ENCODE measurements at regions not wholly inside any gene's neighbourhood (a gene's known extent, or its start where the extent isn't known, plus 50 kb on each side); places are given as distances from the start of the nearest gene placed in this dataset.
"Not testable (repeated sequence)": the region's sequence is repeated elsewhere in the genome, so short reads cannot be mapped to it uniquely, and the experiment has no call there.

DNA sequence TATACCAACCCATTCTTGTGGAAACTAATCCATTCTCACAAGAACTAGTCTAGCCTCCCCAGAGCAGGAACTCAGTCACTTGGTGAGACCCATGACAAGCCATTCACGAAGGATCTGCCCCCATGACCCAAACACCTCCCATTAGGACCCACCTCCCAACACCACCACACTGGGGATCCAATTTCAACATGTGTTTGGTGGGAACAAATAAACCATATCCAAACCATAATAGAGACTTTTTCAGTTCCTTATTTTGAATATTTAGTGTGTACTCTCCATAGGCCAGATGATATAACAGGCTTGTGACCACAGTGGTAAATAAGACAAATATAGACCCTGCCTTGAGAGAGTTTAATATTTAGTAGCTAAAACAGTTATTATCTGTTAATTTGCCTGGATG, 227.5 kb upstream of the SERP2 start:
- no peak overlapping the region for H3K27ac ChIP-seq
- no peaks in the 10 kb centered on the region for H3K36me3 ChIP-seq
- FAIRE-seq = no peak
- H3K4me3 ChIP-seq = no peak overlapping the region
- WGBS, 2 donors = 93 to 96% methylated on average over 1 of the region's 1 CpG
- no peak for DNase-seq
- H3K27me3 ChIP-seq = no peaks in the 10 kb centered on the region
- no peaks in the 10 kb centered on the region for H3K9me3 ChIP-seq
- peaks cover 2 to 3% (median 2%) of the 10 kb centered on the region in 3 donors for H3K4me1 ChIP-seq
- no peak for ATAC-seq
- intact Hi-C loops (cut with DNase I) = no loop called here
- TF ChIP-seq, protein P1, sequence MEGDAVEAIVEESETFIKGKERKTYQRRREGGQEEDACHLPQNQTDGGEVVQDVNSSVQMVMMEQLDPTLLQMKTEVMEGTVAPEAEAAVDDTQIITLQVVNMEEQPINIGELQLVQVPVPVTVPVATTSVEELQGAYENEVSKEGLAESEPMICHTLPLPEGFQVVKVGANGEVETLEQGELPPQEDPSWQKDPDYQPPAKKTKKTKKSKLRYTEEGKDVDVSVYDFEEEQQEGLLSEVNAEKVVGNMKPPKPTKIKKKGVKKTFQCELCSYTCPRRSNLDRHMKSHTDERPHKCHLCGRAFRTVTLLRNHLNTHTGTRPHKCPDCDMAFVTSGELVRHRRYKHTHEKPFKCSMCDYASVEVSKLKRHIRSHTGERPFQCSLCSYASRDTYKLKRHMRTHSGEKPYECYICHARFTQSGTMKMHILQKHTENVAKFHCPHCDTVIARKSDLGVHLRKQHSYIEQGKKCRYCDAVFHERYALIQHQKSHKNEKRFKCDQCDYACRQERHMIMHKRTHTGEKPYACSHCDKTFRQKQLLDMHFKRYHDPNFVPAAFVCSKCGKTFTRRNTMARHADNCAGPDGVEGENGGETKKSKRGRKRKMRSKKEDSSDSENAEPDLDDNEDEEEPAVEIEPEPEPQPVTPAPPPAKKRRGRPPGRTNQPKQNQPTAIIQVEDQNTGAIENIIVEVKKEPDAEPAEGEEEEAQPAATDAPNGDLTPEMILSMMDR (IDR thresholded peaks at IDR 0.05) = no peak

DNA sequence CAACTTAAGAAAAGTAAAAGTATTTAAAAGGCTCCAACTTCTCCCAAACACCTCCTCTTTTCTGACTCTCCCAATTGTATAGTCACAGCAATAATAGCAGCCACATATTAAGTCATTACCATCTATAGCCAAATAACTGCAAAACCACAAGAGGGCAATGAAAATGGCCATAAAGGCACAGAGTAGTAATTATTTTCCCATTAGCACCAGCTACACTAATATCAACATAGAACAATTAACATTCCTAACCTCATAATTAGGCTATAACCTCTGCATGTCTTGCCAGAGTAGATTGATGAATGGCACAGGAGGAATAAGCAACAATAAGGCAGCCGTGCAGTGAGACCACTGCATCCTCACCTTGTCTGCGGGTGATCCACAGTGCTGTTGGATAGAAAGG, 226.4 kb upstream of the SERP2 start:
- no peak overlapping the region for H3K4me3 ChIP-seq
- DNase-seq = no peak
- no peaks in the 10 kb centered on the region for H3K9me3 ChIP-seq
- intact Hi-C loops (cut with DNase I) = no loop called here
- H3K36me3 ChIP-seq = no peaks in the 10 kb centered on the region
- H3K27ac ChIP-seq = no peak overlapping the region
- FAIRE-seq = no peak
- no peak for ATAC-seq
- H3K4me1 ChIP-seq = no peaks in the 10 kb centered on the region
- 86 to 95% methylated on average over 2 of the region's 2 CpGs for WGBS, 2 donors
- H3K27me3 ChIP-seq = no peaks in the 10 kb centered on the region
- TF ChIP-seq, protein P1 (IDR thresholded peaks at IDR 0.05) = no peak

DNA sequence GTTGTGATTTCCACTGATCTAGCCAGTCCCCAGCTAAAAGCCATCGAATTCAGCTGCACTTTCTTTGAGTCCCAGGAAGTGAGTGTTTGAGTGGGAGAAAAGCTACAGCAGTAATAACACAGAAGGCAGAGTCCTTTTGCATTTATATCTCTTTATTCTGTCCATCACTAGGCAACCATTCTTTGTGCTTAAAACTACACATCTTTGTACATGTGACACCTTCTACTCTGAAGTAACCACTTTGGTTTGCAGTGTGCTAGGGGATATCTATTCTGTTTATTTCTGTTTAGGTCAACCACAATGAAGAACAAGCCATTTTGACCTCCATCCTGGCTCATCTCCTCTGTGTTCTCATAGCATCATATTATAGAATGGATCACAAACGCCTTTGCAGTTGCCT, 226.0 kb upstream of the SERP2 start:
- 68 to 76% methylated on average over 2 of the region's 2 CpGs for WGBS, 2 donors

DNA sequence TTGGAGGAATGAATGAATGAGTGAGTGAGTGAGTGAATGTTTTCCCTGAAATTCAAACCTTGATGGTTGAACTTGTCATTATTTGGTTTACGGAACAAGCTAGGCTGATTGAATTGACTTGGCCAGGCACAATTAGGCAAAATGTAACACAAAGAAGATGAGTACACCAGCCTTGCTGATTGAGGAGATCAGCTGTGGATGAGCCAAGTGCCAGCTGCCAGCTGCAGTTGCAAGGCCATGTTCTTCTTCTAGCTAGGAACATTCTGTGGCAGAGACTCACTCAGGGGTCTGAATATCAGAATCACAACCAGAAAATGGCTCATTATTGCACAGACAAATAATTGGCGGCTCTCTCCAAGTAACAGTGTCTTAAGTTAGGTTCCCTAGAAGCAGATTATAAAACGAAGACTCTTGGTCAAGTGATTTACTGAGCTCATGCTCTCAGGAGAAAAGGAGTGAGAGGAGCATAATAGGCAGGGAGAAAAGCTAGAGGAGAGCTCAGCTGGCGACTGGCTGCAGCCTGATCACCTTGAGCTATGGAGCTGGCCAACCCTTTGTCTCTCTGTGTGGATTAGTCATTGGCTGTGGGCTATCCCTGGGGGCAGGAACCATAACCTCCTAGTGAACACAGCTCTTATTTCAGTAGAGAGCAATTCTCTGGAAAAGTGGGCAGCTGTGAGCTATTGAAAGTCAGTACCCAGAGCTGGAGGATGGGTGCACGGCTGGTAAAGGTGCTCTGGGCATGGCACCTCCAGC, 225.3 kb upstream of the SERP2 start:
- Histone ChIP-seq H3K4me1 (no peaks in the 10 kb centered on the region), H3K27me3 (no peaks in the 10 kb centered on the region), H3K9me3 (no peaks in the 10 kb centered on the region), H3K4me3 (no peak overlapping the region), H3K27ac (no peak overlapping the region), H3K36me3 (no peaks in the 10 kb centered on the region)
- ATAC-seq = no peak
- no peak for DNase-seq
- WGBS, 2 donors = 86 to 91% methylated on average over 5 of the region's 5 CpGs
- no peak for FAIRE-seq
- intact Hi-C loops (cut with DNase I) = no loop called here
- TF ChIP-seq, protein P1 (IDR thresholded peaks at IDR 0.05) = no peak

More for the DNA sequence above, 226.0 kb upstream of the SERP2 start:
- ATAC-seq = no peak
- Histone ChIP-seq H3K4me3 (no peak overlapping the region), H3K27ac (no peak overlapping the region), H3K4me1 (no peaks in the 10 kb centered on the region), H3K9me3 (no peaks in the 10 kb centered on the region), H3K36me3 (no peaks in the 10 kb centered on the region), H3K27me3 (no peaks in the 10 kb centered on the region)
- no peak for FAIRE-seq
- TF ChIP-seq, protein P1 (IDR thresholded peaks at IDR 0.05) = no peak
- intact Hi-C loops (cut with DNase I) = no loop called here
- no peak for DNase-seq

DNA sequence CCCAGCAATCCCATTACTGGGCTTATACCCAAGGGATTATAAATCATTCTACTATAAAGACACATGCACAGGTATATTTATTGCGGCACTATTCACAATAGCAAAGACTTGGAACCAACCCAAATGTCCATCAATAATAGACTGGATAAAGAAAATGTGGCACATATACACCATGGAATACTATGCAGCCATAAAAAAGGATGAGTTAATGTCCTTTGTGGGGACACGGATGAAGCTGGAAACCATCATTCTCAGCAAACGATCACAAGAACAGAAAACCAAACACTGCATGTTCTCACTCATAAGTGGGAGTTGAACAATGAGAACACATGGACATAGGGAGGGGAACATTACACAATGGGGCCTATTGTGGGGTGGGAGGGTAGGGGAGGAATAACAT, 224.4 kb upstream of the SERP2 start:
- H3K36me3 ChIP-seq; ATAC-seq; DNase-seq; H3K4me1 ChIP-seq; H3K27ac ChIP-seq; intact Hi-C loops (cut with DNase I); FAIRE-seq; H3K9me3 ChIP-seq; H3K4me3 ChIP-seq; H3K27me3 ChIP-seq: not testable (repeated sequence)
- WGBS, 2 donors = 81 to 82% methylated on average over 3 of the region's 3 CpGs
